HG03175 (cell line): ENCODE measurements at regions not wholly inside any gene's neighbourhood (a gene's known extent, or its start where the extent isn't known, plus 50 kb on each side); places are given as distances from the start of the nearest gene placed in this dataset.

Experiments used
- ATAC-seq: cut with Tn5 transposase; IDR thresholded peaks from one replicate; pipeline ENCODE4 v1.9.1; 2021; ENCODE audit warnings: mild to moderate bottlenecking, moderate library complexity; ENCODE audit not compliant: unreplicated experiment

DNA sequence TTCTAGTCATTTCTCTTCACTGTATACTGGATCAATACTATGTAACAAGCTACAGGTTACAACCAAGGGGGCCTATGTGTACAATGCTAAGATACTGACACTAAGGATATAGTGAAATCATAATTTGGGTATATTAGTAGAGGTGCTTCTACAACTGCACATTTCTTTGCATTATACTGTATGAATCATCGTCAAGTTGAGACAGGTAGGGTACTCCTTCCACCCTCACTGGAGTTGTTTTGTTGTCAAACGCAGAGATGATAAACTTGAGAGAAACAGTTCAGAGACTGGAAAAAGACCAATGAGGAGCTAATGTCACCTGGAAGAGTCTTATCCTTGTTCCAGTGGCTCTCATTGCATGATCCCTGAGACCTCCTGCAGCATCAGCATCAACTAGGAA lies 208.2 kb upstream of the PRPS1L1 start:
- no peak for ATAC-seq

GRCh38 chr7:18239212-18239611 lies 211.6 kb upstream of the PRPS1L1 start:
- no peak for ATAC-seq

GRCh38 chr7:18241543-18242231 lies 214.0 kb upstream of the PRPS1L1 start:
- ATAC-seq, result peak; percentile 97

GRCh38 chr7:18243731-18244130 lies 216.1 kb upstream of the PRPS1L1 start:
- ATAC-seq, result no peak

- no peak for ATAC-seq
These were observed 222.5 kb upstream of the PRPS1L1 start for GRCh38 chr7:18250133-18250532.

- no peak for ATAC-seq
These were observed 230.1 kb upstream of the PRPS1L1 start for GRCh38 chr7:18257711-18258110.

DNA sequence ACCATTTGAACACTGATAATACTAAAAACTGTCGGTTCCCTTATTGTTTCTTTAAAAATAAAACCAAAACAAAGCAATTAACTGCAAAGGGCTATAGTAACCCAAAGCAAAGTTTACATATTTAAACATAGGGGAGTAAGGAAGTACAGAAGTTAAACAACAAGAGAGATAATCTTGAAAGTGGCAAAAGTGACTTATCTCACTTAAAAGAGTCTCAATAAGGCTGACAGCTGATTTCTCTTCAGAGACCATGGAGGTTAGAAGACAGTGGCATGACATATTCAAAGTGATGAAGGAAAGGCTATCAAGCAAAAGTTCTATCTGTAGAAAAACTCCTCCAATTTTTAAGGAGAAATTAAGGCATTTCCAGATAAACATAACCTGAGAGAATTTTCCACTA lies 233.5 kb upstream of the HDAC9 start:
- no peak for ATAC-seq

DNA sequence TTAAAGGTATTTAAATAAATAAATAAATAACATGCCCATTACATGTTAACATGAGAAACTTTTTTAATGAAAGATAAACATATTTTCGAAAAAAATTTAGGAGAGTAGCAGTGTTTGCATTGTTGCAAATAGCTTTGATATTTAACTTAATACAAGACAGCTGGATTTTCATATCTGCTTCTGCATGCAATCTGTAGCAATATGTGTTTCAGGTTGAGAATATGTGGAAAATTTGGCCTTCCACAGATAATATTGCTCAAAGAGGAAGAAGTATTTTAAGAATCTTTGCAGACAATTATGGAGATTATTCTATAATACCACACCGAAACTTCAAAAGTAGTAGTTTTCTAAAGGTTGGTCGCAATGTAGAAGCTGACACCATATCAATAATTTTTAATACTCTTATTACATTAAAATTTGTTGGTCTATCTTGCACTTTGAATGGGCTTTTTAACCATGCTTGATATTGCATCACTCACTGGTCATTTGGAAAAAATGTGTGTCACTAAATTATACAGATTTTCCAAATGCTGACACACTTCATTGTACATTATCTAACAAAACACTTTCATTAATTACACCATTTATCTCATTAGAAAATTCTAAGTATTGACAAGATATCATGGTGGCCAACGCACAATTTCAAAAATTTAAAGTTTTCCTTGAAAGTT lies 229.8 kb upstream of the HDAC9 start:
- ATAC-seq, result no peak

- no peak for ATAC-seq
These were observed 227.0 kb upstream of the HDAC9 start for GRCh38 chr7:18268571-18268970.

DNA sequence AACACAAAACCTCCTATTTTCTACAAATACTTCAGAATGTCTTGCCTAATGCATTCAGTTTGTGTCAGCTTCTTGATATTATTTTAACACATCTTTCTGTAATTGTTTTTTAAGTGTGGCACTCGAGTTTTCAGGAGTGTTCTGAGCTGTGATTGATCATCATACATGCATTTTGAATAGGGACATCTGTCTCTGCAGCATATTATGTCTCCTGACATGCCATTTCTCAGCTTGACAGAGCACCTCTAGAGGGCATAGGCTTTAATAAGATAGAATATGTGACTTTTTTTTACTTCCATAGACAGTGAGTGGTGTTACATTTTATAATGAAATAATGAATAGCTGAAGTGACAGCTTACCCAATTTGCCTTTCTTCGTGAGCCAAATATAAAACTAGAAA lies 219.2 kb upstream of the HDAC9 start:
- ATAC-seq, result no peak

GRCh38 chr7:18278316-18278715 lies 217.2 kb upstream of the HDAC9 start:
- ATAC-seq, result no peak

- ATAC-seq, result no peak
These were observed 212.5 kb upstream of the HDAC9 start for GRCh38 chr7:18283045-18283444.

GRCh38 chr7:18287482-18287881 lies 208.1 kb upstream of the HDAC9 start:
- ATAC-seq, result no peak

- no peak for ATAC-seq
These were observed 207.1 kb upstream of the HDAC9 start for GRCh38 chr7:18288322-18289037.

DNA sequence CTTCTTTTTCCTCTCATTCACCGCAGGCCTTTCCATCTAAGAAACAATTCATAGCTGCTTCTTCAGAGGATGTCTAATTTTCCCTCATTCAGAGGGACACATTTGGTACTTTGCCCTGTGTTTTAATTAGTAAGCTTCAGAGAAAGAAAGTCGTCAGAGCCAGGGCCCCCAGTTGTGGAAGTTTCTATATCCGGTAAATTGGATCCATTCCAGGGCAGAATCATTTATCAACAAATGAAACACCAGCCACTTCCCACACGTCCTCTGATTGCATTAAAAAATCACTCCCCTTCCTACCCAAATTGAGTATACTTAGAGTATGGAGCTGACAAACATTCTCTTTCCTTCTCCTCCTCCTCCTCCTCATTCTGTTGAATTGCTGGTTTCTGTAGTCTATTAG lies 205.8 kb upstream of the HDAC9 start:
- peak; percentile 2 for ATAC-seq

DNA sequence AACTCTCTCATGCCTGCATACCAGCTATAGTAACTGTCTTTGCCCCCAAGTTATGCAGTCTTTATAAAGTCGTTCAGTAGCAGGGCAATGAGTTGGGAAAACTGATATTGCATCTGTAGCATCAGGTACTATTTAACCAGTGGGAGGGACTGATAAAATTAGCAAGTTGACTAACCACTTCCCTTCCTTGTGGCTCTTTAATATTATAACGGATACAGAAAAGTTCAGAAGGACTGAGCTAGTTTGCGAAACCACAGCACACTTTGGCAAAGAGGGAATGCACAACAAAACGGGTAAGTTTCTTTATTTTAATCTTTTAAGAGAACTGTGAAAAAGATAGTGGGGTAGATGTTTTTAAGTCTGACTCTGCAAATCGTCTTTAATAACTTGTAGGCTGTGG lies 205.3 kb upstream of the HDAC9 start:
- peak; percentile 71 for ATAC-seq

GRCh38 chr7:18290865-18291264 lies 204.7 kb upstream of the HDAC9 start:
- ATAC-seq, result peak; percentile 39

DNA sequence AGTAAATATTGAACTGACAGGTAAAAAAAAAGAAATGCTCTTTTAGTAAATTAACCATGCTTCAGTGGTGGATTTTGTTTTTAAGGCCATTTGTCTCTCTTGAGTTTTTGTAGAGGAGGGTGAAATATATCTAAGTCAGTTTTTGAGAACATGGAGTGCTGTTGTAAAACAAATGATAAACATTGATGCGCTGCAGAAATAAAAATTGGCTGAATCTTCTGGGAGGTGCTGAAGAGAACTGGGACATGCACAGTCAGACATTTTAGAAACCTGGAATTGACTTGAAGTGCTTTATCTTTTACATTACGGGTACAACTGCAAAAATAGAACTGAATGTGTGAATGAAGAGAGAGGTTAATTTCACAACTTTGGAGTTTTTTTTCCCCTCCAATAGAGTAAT lies 203.0 kb upstream of the HDAC9 start:
- no peak for ATAC-seq

- no peak for ATAC-seq
These were observed 201.8 kb upstream of the HDAC9 start for GRCh38 chr7:18293759-18294158.

- no peak for ATAC-seq
These were observed 201.1 kb upstream of the HDAC9 start for GRCh38 chr7:18294411-18294810.

GRCh38 chr7:18295781-18296423 lies 199.6 kb upstream of the HDAC9 start:
- ATAC-seq, result no peak

GRCh38 chr7:18302097-18302496 lies 193.5 kb upstream of the HDAC9 start:
- no peak for ATAC-seq
